ENCODE measurements at regions not wholly inside any gene's neighbourhood (a gene's known extent, or its start where the extent isn't known, plus 50 kb on each side); places are given as distances from the start of the nearest gene placed in this dataset.
"Not testable (repeated sequence)": the region's sequence is repeated elsewhere in the genome, so short reads cannot be mapped to it uniquely, and the experiment has no call there.

DNA sequence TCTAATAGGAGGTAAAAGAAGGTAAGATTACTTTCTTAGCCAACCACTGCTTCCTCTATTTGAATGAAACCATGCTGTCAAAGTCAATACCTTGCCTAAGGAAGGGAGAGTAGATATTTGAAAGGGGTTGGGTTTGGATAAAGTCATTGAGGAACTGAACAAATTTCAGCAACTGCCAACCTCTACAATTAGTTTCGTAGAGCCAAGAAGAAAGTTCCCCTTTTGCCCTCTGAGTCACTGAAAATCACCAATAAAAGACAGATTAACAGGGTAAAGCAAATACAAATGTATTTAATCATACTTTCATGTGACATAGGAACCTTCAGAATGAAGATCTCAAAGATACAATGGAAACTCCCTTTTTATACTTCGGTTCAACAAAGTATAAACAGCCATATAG, 615.7 kb downstream of the GABRG2 start:
- TF ChIP-seq, protein P1, sequence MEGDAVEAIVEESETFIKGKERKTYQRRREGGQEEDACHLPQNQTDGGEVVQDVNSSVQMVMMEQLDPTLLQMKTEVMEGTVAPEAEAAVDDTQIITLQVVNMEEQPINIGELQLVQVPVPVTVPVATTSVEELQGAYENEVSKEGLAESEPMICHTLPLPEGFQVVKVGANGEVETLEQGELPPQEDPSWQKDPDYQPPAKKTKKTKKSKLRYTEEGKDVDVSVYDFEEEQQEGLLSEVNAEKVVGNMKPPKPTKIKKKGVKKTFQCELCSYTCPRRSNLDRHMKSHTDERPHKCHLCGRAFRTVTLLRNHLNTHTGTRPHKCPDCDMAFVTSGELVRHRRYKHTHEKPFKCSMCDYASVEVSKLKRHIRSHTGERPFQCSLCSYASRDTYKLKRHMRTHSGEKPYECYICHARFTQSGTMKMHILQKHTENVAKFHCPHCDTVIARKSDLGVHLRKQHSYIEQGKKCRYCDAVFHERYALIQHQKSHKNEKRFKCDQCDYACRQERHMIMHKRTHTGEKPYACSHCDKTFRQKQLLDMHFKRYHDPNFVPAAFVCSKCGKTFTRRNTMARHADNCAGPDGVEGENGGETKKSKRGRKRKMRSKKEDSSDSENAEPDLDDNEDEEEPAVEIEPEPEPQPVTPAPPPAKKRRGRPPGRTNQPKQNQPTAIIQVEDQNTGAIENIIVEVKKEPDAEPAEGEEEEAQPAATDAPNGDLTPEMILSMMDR (IDR thresholded peaks at IDR 0.05; ENCODE audit: low read depth, low read length, missing control alignments) = no peak
- in situ Hi-C loops (cut with HindIII; ENCODE audit: low sequenced_read_pairs) = no loop called here
- H3K4me3 ChIP-seq (ENCODE audit: low read depth, low read length) = no peak overlapping the region
- no peak for DNase-seq (ENCODE audit: low read depth)

DNA sequence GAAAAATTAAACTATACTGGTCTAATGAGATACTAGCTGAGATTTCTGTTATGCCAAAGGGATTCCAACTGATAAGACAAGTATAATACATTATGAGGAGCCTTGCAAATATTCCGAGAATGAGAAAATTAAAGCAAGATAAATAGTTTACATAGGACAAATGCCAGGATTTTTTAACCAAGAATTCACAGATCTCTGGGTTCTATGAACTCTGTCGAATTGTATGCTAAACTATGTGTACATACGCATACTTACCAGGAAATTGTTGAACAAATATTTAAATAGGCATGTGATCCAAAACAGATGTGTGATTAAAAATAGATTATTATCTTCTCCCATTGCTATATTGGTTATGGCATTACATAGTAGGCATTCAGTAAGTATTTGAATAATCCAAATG, 616.6 kb downstream of the GABRG2 start:
- no peak for DNase-seq (ENCODE audit: low read depth)
- in situ Hi-C loops (cut with HindIII; ENCODE audit: low sequenced_read_pairs) = no loop called here
- TF ChIP-seq, protein P1 (IDR thresholded peaks at IDR 0.05; ENCODE audit: low read depth, low read length, missing control alignments) = no peak
- no peak overlapping the region for H3K4me3 ChIP-seq (ENCODE audit: low read depth, low read length)

DNA sequence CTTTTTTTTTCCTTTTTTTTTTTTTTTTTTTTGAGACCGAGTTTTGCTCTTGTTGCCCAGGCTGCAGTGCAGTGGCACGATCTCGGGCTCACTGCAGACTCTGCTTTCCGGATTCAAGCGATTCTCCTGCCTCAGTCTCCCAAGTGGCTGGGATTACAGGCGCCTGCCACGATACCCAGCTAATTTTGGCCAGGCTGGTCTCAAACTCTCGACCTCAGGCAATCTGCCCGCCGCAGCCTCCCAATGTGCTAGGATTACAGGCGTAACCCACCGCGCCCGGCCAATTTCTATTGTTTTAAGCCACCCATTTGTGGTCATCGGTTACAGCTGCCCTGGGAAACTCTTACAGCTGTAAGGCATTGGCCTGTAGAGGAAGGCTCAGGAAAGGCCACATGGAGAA, 617.7 kb downstream of the GABRG2 start:
- TF ChIP-seq, protein P1 (IDR thresholded peaks at IDR 0.05; ENCODE audit: low read depth, low read length, missing control alignments) = no peak
- DNase-seq (ENCODE audit: low read depth) = no peak
- H3K4me3 ChIP-seq (ENCODE audit: low read depth, low read length) = no peak overlapping the region
- in situ Hi-C loops (cut with HindIII; ENCODE audit: low sequenced_read_pairs) = no loop called here

DNA sequence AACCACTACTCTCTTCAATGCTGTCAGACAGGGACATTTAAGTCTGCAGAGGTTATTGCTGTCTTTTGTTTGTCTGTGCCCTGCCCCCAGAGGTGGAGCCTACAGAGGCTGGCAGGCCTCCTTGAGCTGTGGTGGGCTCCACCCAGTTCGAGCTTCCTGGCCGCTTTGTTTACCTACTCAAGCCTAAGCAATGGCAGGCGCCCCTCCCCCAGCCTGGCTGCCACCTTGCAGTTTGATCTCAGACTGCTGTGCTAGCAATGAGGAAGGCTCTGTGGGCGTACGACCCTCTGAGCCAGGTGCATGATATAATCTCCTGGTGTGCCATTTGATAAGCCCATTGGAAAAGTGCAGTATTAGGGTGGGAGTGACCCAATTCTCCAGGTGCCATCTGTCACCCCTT, 628.7 kb downstream of the GABRG2 start:
- in situ Hi-C loops (cut with HindIII; ENCODE audit: low sequenced_read_pairs); DNase-seq (ENCODE audit: low read depth); H3K4me3 ChIP-seq (ENCODE audit: low read depth, low read length): not testable (repeated sequence)

DNA sequence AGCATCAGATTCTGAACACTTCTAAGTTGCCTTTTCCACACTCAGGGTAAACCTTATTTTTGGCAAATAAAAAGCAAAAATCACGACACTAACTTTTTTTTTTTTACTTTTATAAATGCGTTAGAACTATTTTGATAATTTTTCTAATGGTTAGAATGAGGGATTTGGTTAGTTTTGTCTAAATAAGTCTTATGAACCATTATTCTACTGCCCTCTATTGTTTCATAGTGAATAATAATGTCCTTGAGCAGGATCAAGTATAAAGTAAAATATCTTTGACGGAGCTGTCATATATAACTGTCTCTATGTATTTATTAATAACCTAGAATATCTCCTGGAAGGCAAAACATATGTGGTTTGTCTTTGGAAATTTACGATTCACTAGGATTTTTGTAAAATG, 631.8 kb downstream of the GABRG2 start:
- H3K4me3 ChIP-seq (ENCODE audit: low read depth, low read length) = no peak overlapping the region

DNA sequence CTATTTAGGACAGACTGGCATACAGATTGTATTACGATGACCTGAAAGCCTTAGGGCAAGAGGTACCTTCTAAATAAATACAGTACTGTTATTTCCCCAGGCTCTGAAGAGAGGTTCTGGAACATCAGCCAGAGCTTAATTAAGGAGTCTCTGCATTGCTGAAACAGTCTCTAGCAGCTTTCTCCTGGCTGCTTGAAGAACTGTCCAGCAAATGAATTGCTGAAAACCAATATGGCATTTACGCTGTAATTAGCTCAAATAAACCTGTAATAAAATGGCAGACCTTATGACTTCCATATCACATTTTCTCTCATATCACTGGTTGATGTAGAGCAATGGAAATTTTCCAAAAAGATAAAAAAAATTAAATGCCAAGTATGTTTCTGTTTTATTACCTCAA, 636.3 kb downstream of the GABRG2 start:
- DNase-seq (ENCODE audit: low read depth) = no peak
- in situ Hi-C loops (cut with HindIII; ENCODE audit: low sequenced_read_pairs) = no loop called here
- no peak overlapping the region for H3K4me3 ChIP-seq (ENCODE audit: low read depth, low read length)
- TF ChIP-seq, protein P1 (IDR thresholded peaks at IDR 0.05; ENCODE audit: low read depth, low read length, missing control alignments) = no peak

More for the DNA sequence above, 631.8 kb downstream of the GABRG2 start:
- TF ChIP-seq, protein P1 (IDR thresholded peaks at IDR 0.05; ENCODE audit: low read depth, low read length, missing control alignments) = no peak
- in situ Hi-C loops (cut with HindIII; ENCODE audit: low sequenced_read_pairs) = no loop called here
- DNase-seq (ENCODE audit: low read depth) = no peak

DNA sequence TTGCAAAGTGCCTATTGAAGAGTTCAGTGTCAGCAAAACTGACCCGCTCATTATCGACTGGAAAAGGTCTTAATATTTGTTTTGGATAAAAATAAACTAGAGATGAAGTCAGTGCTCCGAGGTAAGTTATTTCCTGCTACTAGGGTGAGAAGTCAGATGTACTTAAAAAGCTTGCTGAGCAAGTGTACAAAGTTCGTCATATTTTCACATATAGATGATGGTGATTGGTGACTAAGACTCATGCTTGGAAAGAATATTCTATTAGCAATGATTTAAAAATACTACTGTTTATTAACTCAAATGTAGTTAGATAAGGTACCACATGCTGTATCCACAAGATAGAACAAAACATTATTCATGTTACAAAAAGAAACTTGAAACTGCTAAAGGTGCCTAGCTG, 643.7 kb downstream of the GABRG2 start:
- TF ChIP-seq, protein P1 (IDR thresholded peaks at IDR 0.05; ENCODE audit: low read depth, low read length, missing control alignments) = no peak
- H3K4me3 ChIP-seq (ENCODE audit: low read depth, low read length) = no peak overlapping the region
- DNase-seq (ENCODE audit: low read depth) = no peak
- in situ Hi-C loops (cut with HindIII; ENCODE audit: low sequenced_read_pairs) = no loop called here
